ENCODE measurements at regions not wholly inside any gene's neighbourhood (a gene's known extent, or its start where the extent isn't known, plus 50 kb on each side); places are given as distances from the start of the nearest gene placed in this dataset.

GRCh38 chr5:175363300-175363699 is 80.7 kb downstream of the DRD1 start:
- TF ChIP-seq ESRRG (CRISPR knock-in tag; IDR thresholded peaks at IDR 0.05): no peak
- no peak for TF ChIP-seq CREB5 (CRISPR knock-in tag; IDR thresholded peaks at IDR 0.05; ENCODE audit: low read depth)
- no peak for TF ChIP-seq ZFP30 (CRISPR knock-in tag; IDR thresholded peaks at IDR 0.05)
- TF ChIP-seq PATZ1 (CRISPR knock-in tag; IDR thresholded peaks at IDR 0.05; ENCODE audit: borderline replicate concordance): no peak
- no peak for TF ChIP-seq ZNF8 (CRISPR knock-in tag; IDR thresholded peaks at IDR 0.05)
- TF ChIP-seq TSHZ2 (CRISPR knock-in tag; IDR thresholded peaks at IDR 0.05): no peak
- TF ChIP-seq ZFP3 (CRISPR knock-in tag; IDR thresholded peaks at IDR 0.05): no peak
- TF ChIP-seq ZNF565 (CRISPR knock-in tag; conservative IDR thresholded peaks at IDR 0.05; ENCODE audit: low read depth): no peak
